ENCODE measurements at regions not wholly inside any gene's neighbourhood (a gene's known extent, or its start where the extent isn't known, plus 50 kb on each side); places are given as distances from the start of the nearest gene placed in this dataset.

- no peak for TF ChIP-seq CTCF (IDR thresholded peaks at IDR 0.05; ENCODE audit: low read length)
- no peak for TF ChIP-seq EZH2phosphoT487 (IDR thresholded peaks at IDR 0.05; ENCODE audit: low read length)
Measured at GRCh38 chr15:66882251-66883020, 180.4 kb downstream of the SMAD6 start.

Data from MM.1S (cell line).